Tibial nerve (tissue), 4 donors: ENCODE measurements at regions not wholly inside any gene's neighbourhood (a gene's known extent, or its start where the extent isn't known, plus 50 kb on each side); places are given as distances from the start of the nearest gene placed in this dataset.

Source experiments
- DNase-seq, 2 donors: peaks; one replicate each; pipeline ENCODE4 v3.0.0-alpha.2; 2019; ENCODE audit warnings: low spot score in 2 of 2
- H3K27ac ChIP-seq, 4 donors: fragments of 200-600 bp; sonication (generic) in 3 of 4; one replicate each; pipeline ENCODE4 v1.5.1; 2017 to 2019; ENCODE audit warnings: mild to moderate bottlenecking in 1 of 4
- H3K27me3 ChIP-seq, 2 donors: fragments of 200-600 bp; sonication (generic) in 1 of 2; one replicate each; pipeline versions ENCODE4 v1.5.1 to v1.6.0; 2017 to 2019
- H3K36me3 ChIP-seq, 3 donors: fragments of 200-600 bp; sonication (generic); one replicate each; pipeline ENCODE4 v1.5.1; 2018 to 2019
- H3K4me1 ChIP-seq, 4 donors: fragments of 200-600 bp; sonication (generic) in 3 of 4; one replicate each; pipeline ENCODE4 v1.5.1; 2017 to 2019
- H3K4me3 ChIP-seq, 4 donors: fragments of 200-600 bp; sonication (generic) in 3 of 4; one replicate each; pipeline ENCODE4 v1.5.1; 2017 to 2019; ENCODE audit warnings: mild to moderate bottlenecking in 1 of 4, moderate library complexity in 1 of 4
- H3K9me3 ChIP-seq, 4 donors: fragments of 200-600 bp; sonication (generic) in 3 of 4; one replicate each; pipeline ENCODE4 v1.5.1; 2017 to 2019
- CTCF ChIP-seq, 5 experiments: fragments of 200-600 bp in 3 of 5; fragments of 450-650 bp in 2 of 5; sonication (generic) in 3 of 5; IDR thresholded peaks; one replicate each; pipeline ENCODE4 v1.5.1; 2016 to 2019; ENCODE audit warnings: antibody characterized with exemption in 5 of 5, mild to moderate bottlenecking in 3 of 5, moderate library complexity in 2 of 5
- EP300 ChIP-seq, 2 donors: sonication (generic); formaldehyde crosslinking; IDR thresholded peaks; one replicate each; pipeline ENCODE4 v1.6.1; 2017; ENCODE audit warnings: antibody characterized with exemption in 2 of 2, mild to moderate bottlenecking in 1 of 2
- POLR2A ChIP-seq, 2 donors: fragments of 450-650 bp; IDR thresholded peaks; one replicate each; pipeline ENCODE4 v1.6.1; 2017; ENCODE audit warnings: antibody characterized with exemption in 2 of 2, mild to moderate bottlenecking in 2 of 2, moderate library complexity in 2 of 2
- WGBS, 2 donors: methylation state at CpG; one replicate each; pipeline ENCODE4 v1.1.5; 2018; 5-methylcytosine and 5-hydroxymethylcytosine counted together

GRCh38 chr5:91443761-91444467 is 60.8 kb upstream of the ARRDC3 start:
- no peak overlapping the region for H3K4me3 ChIP-seq
- no peak for TF ChIP-seq POLR2A (IDR thresholded peaks at IDR 0.05)
- H3K36me3 ChIP-seq, result no peaks in the 10 kb centered on the region
- DNase-seq, result no peak
- H3K27me3 ChIP-seq, result no peaks in the 10 kb centered on the region
- no peak overlapping the region for H3K27ac ChIP-seq
- H3K9me3 ChIP-seq, result peaks cover 0 to 8% (median 0%) of the 10 kb centered on the region in 4 donors
- H3K4me1 ChIP-seq, result no peaks in the 10 kb centered on the region
- 87 to 92% methylated on average over 1 of the region's 1 CpG for WGBS, 2 donors

GRCh38 chr5:91443023-91443422 is 59.9 kb upstream of the ARRDC3 start:
- H3K9me3 ChIP-seq, result peaks cover 0 to 3% (median 0%) of the 10 kb centered on the region in 4 donors
- DNase-seq, result no peak
- H3K27me3 ChIP-seq, result no peaks in the 10 kb centered on the region
- no peak overlapping the region for H3K4me3 ChIP-seq
- TF ChIP-seq POLR2A (IDR thresholded peaks at IDR 0.05) (no peak), EP300 (IDR thresholded peaks at IDR 0.05) (no peak), CTCF (IDR thresholded peaks at IDR 0.05) (no peak)
- H3K4me1 ChIP-seq, result no peaks in the 10 kb centered on the region
- WGBS, 2 donors, result 94 to 100% methylated on average over 1 of the region's 1 CpG
- H3K27ac ChIP-seq, result no peak overlapping the region
- H3K36me3 ChIP-seq, result no peaks in the 10 kb centered on the region

GRCh38 chr5:91441082-91441481 is 58.0 kb upstream of the ARRDC3 start:
- H3K4me1 ChIP-seq, result no peaks in the 10 kb centered on the region
- H3K27me3 ChIP-seq, result no peaks in the 10 kb centered on the region
- no peak for DNase-seq
- TF ChIP-seq EP300 (IDR thresholded peaks at IDR 0.05) (no peak), CTCF (IDR thresholded peaks at IDR 0.05) (no peak), POLR2A (IDR thresholded peaks at IDR 0.05) (no peak)
- no peak overlapping the region for H3K4me3 ChIP-seq
- H3K9me3 ChIP-seq, result no peaks in the 10 kb centered on the region
- WGBS, 2 donors, result 92 to 95% methylated on average over 1 of the region's 1 CpG
- no peak overlapping the region for H3K27ac ChIP-seq
- no peaks in the 10 kb centered on the region for H3K36me3 ChIP-seq

GRCh38 chr5:91438871-91439270 is 55.8 kb upstream of the ARRDC3 start:
- no peaks in the 10 kb centered on the region for H3K9me3 ChIP-seq
- no peaks in the 10 kb centered on the region for H3K4me1 ChIP-seq
- no peak overlapping the region for H3K4me3 ChIP-seq
- H3K27ac ChIP-seq, result no peak overlapping the region
- 100% methylated on average over 1 of the region's 1 CpG for WGBS, 2 donors
- TF ChIP-seq CTCF (IDR thresholded peaks at IDR 0.05), result no peak
- TF ChIP-seq EP300 (IDR thresholded peaks at IDR 0.05), result no peak
- no peak for TF ChIP-seq POLR2A (IDR thresholded peaks at IDR 0.05)
- no peaks in the 10 kb centered on the region for H3K27me3 ChIP-seq
- no peak for DNase-seq
- H3K36me3 ChIP-seq, result no peaks in the 10 kb centered on the region

- 72 to 82% methylated on average over 3 of the region's 3 CpGs for WGBS, 2 donors
- no peak overlapping the region for H3K4me3 ChIP-seq
- no peaks in the 10 kb centered on the region for H3K9me3 ChIP-seq
- H3K36me3 ChIP-seq, result no peaks in the 10 kb centered on the region
- H3K27ac ChIP-seq, result no peak overlapping the region
- no peak for DNase-seq
- H3K4me1 ChIP-seq, result no peaks in the 10 kb centered on the region
- TF ChIP-seq CTCF (IDR thresholded peaks at IDR 0.05) (no peak), POLR2A (IDR thresholded peaks at IDR 0.05) (no peak), EP300 (IDR thresholded peaks at IDR 0.05) (no peak)
- H3K27me3 ChIP-seq, result no peaks in the 10 kb centered on the region
Observed at GRCh38 chr5:91436241-91436640, 53.1 kb upstream of the ARRDC3 start.

GRCh38 chr5:91434348-91434747 is 51.2 kb upstream of the ARRDC3 start:
- Histone ChIP-seq H3K4me1 (no peaks in the 10 kb centered on the region), H3K9me3 (no peaks in the 10 kb centered on the region), H3K36me3 (no peaks in the 10 kb centered on the region), H3K27ac (no peak overlapping the region), H3K27me3 (no peaks in the 10 kb centered on the region), H3K4me3 (no peak overlapping the region)
- TF ChIP-seq CTCF (IDR thresholded peaks at IDR 0.05), result no peak
- TF ChIP-seq POLR2A (IDR thresholded peaks at IDR 0.05), result no peak
- no peak for TF ChIP-seq EP300 (IDR thresholded peaks at IDR 0.05)
- DNase-seq, result no peak
